Keratinocyte (primary cell): ENCODE measurements at regions not wholly inside any gene's neighbourhood (a gene's known extent, or its start where the extent isn't known, plus 50 kb on each side); places are given as distances from the start of the nearest gene placed in this dataset.

Experiments
- CTCF ChIP-seq, 3 experiments: IDR thresholded peaks in 1 of 3; conservative IDR thresholded peaks in 1 of 3; optimal IDR thresholded peaks in 1 of 3; 2 replicates in 2 of 3; 3 replicates in 1 of 3; pipeline versions ENCODE3 to v1.5.1; 2011; ENCODE audit warnings: low read length in 3 of 3, mild to moderate bottlenecking in 3 of 3, moderate library complexity in 2 of 3, control low read depth in 1 of 3, inconsistent platforms in 1 of 3; ENCODE audit not compliant: insufficient read depth in 2 of 3; ENCODE audit errors: extremely low read depth in 1 of 3
- EZH2 ChIP-seq: IDR thresholded peaks from one replicate; pipeline ENCODE4 v1.6.1; 2012; ENCODE audit warnings: inconsistent platforms, mild to moderate bottlenecking, low read length, moderate library complexity

- TF ChIP-seq EZH2 (no peak), CTCF (optimal IDR thresholded peaks at IDR 0.05 in 1 of 3, IDR thresholded peaks at IDR 0.05 in 1 of 3, conservative IDR thresholded peaks at IDR 0.05 in 1 of 3; ENCODE audit: extremely low read depth in 1 of 3, insufficient read depth in 2 of 3, low read length in 3 of 3) (no peak)
Observed at GRCh38 chr2:238744951-238745350, 102.9 kb upstream of the TWIST2 start.
